Osteocyte (in vitro differentiated cells): ENCODE measurements at regions not wholly inside any gene's neighbourhood (a gene's known extent, or its start where the extent isn't known, plus 50 kb on each side); places are given as distances from the start of the nearest gene placed in this dataset.

ENCODE experiments used
- DNase-seq: peaks from one replicate; pipeline ENCODE4 v3.0.0; 2021; ENCODE audit warnings: mixed read lengths; ENCODE audit not compliant: unreplicated experiment; ENCODE audit errors: extremely low spot score
- H3K27ac Mint-ChIP-seq: one replicate; pipeline ENCODE4 v1.8.0; 2021; ENCODE audit warnings: mild to moderate bottlenecking, mixed read lengths; ENCODE audit not compliant: unreplicated experiment
- H3K27me3 Mint-ChIP-seq: one replicate; pipeline ENCODE4 v1.8.0; 2021; ENCODE audit warnings: mixed read lengths; ENCODE audit not compliant: unreplicated experiment
- H3K36me3 Mint-ChIP-seq: one replicate; pipeline ENCODE4 v1.8.0; 2021; ENCODE audit warnings: mixed read lengths; ENCODE audit not compliant: unreplicated experiment
- H3K4me1 Mint-ChIP-seq: one replicate; pipeline ENCODE4 v1.8.0; 2021; ENCODE audit warnings: mixed read lengths; ENCODE audit not compliant: unreplicated experiment
- H3K4me3 Mint-ChIP-seq: one replicate; pipeline ENCODE4 v1.8.0; 2021; ENCODE audit warnings: mild to moderate bottlenecking, moderate library complexity, mixed read lengths; ENCODE audit not compliant: unreplicated experiment
- H3K9me3 Mint-ChIP-seq: one replicate; pipeline ENCODE4 v1.8.0; 2021; ENCODE audit warnings: mixed read lengths; ENCODE audit not compliant: unreplicated experiment
- TF ChIP-seq, protein P1 (sequence below): fragments of 200-600 bp; sonication (generic); IDR thresholded peaks from 2 replicates; pipeline ENCODE4 v1.5.0; 2021; ENCODE audit warnings: antibody characterized with exemption, mild to moderate bottlenecking, moderate library complexity

DNA sequence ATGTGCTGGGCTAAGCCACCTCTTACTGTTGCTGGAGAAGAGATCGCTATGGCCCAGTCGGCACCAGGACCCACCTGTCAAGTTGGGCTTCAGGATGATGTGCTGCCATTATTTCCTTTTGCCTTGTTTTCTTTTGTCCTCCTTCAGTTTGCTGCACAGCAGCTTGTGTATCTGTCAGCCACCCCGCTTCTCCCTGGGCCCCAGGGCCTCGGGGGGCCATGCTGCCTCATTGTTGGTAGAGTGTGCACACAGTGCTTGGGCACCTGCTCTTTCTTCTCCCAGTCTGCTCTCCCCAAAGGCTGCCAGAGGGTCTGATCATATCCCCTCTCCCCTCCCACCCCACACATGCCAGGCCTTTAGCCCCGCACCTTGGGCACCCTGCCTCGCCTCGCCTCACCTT lies 185.5 kb upstream of the ATP10A start:
- TF ChIP-seq, protein P1, sequence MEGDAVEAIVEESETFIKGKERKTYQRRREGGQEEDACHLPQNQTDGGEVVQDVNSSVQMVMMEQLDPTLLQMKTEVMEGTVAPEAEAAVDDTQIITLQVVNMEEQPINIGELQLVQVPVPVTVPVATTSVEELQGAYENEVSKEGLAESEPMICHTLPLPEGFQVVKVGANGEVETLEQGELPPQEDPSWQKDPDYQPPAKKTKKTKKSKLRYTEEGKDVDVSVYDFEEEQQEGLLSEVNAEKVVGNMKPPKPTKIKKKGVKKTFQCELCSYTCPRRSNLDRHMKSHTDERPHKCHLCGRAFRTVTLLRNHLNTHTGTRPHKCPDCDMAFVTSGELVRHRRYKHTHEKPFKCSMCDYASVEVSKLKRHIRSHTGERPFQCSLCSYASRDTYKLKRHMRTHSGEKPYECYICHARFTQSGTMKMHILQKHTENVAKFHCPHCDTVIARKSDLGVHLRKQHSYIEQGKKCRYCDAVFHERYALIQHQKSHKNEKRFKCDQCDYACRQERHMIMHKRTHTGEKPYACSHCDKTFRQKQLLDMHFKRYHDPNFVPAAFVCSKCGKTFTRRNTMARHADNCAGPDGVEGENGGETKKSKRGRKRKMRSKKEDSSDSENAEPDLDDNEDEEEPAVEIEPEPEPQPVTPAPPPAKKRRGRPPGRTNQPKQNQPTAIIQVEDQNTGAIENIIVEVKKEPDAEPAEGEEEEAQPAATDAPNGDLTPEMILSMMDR, result no peak
- H3K4me3 Mint-ChIP-seq, result no peak overlapping the region
- H3K36me3 Mint-ChIP-seq, result no peaks in the 10 kb centered on the region
- DNase-seq, result no peak
- H3K4me1 Mint-ChIP-seq, result no peaks in the 10 kb centered on the region
- no peaks in the 10 kb centered on the region for H3K9me3 Mint-ChIP-seq
- H3K27me3 Mint-ChIP-seq, result peaks cover 26% of the 10 kb centered on the region
- no peak overlapping the region for H3K27ac Mint-ChIP-seq

DNA sequence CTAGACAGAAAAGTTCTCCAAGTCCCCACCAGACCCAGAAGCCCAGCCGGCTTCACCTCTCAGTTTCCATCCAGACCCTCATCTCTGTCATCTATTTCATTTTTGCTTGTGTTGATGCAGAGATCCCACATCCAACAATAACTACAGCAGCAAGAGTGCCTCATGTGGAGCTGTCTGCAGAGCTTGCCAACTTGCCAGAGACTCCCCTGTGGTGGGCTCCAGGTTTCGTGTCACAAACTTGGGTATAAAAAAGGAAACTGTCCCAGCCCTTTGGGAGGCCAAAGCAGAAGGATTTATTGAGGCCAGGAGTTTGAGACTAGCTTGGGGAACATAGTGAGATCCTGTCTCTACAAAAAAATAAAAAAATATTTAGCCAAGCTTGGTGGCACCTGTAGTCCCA lies 182.4 kb upstream of the ATP10A start:
- H3K27me3 Mint-ChIP-seq, result peaks cover 41% of the 10 kb centered on the region
- no peaks in the 10 kb centered on the region for H3K36me3 Mint-ChIP-seq
- H3K4me1 Mint-ChIP-seq, result no peaks in the 10 kb centered on the region
- TF ChIP-seq, protein P1, result no peak
- H3K4me3 Mint-ChIP-seq, result no peak overlapping the region
- H3K27ac Mint-ChIP-seq, result no peak overlapping the region
- H3K9me3 Mint-ChIP-seq, result peaks cover 8% of the 10 kb centered on the region
- DNase-seq, result no peak

DNA sequence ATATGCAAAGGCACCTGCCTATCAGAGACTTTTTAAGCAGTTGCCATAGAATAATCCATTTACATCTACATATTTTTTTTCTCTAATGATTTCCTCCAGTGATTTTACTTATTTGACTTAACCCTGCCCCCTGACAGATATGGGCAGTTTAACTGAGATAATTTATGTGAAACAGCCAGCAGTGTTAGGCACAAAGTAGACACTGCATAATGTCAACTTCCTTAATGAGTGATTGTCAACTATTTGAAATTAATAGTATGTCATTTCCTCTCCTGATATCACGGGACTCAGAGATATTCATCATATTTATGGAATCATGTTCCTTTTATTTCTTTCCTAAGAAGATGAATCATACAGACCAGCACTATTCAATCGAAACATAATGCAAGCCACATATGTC lies 179.9 kb upstream of the ATP10A start:
- H3K4me3 Mint-ChIP-seq, result no peak overlapping the region
- H3K9me3 Mint-ChIP-seq, result peaks cover 8% of the 10 kb centered on the region
- TF ChIP-seq, protein P1, result no peak
- H3K27me3 Mint-ChIP-seq, result peaks cover 57% of the 10 kb centered on the region
- H3K27ac Mint-ChIP-seq, result no peak overlapping the region
- DNase-seq, result no peak
- no peaks in the 10 kb centered on the region for H3K36me3 Mint-ChIP-seq
- H3K4me1 Mint-ChIP-seq, result no peaks in the 10 kb centered on the region

DNA sequence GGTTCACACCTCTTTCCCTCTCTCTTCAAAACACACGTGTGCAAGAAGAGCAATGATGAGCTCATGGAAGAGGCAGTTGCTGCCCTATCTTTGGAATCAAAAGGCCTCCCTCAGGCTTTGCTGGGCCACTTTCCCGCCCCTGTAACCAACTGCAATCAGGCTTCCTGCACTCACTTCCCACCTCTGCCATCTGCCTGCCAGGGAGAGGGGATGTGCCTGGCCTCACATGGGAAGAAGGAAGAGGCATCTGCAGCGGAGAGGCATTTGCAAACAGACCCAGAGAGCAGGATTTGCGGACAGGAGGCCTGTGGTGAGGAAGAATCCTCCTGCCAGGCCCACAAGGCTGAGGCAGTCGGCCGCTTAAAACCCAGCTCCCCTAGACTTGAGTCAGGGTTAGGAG lies 175.6 kb upstream of the ATP10A start:
- peaks cover 43% of the 10 kb centered on the region for H3K27me3 Mint-ChIP-seq
- peaks cover 8% of the 10 kb centered on the region for H3K9me3 Mint-ChIP-seq
- H3K27ac Mint-ChIP-seq, result no peak overlapping the region
- H3K36me3 Mint-ChIP-seq, result no peaks in the 10 kb centered on the region
- H3K4me3 Mint-ChIP-seq, result no peak overlapping the region
- H3K4me1 Mint-ChIP-seq, result no peaks in the 10 kb centered on the region
- TF ChIP-seq, protein P1, result no peak
- peak; percentile 62 for DNase-seq

DNA sequence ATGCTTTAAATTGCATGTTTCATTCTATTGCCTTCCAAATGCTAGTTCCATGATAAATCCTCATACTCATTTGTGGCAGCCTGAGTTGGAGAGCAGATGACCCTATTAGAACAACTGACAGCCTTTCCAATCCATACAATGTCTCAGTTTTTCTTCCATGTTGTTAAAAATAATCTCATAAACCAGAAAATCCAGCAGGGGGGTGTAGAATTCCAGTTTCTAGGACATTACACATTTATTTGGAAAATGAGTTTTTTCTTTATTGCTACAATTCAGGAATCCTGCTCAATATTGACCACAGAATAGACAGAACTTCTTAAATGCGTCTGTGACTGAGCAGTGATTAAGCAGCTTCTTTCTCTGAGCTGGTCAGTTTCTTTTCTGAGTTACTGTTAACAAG lies 174.2 kb upstream of the ATP10A start:
- H3K27me3 Mint-ChIP-seq, result peaks cover 34% of the 10 kb centered on the region
- no peak for DNase-seq
- TF ChIP-seq, protein P1, result peak; percentile 23

More for the DNA sequence above, 174.2 kb upstream of the ATP10A start:
- no peak overlapping the region for H3K4me3 Mint-ChIP-seq
- H3K27ac Mint-ChIP-seq, result no peak overlapping the region
- H3K36me3 Mint-ChIP-seq, result no peaks in the 10 kb centered on the region
- peaks cover 8% of the 10 kb centered on the region for H3K9me3 Mint-ChIP-seq
- H3K4me1 Mint-ChIP-seq, result no peaks in the 10 kb centered on the region
